ENCODE measurements at regions not wholly inside any gene's neighbourhood (a gene's known extent, or its start where the extent isn't known, plus 50 kb on each side); places are given as distances from the start of the nearest gene placed in this dataset.
"Not testable (repeated sequence)": the region's sequence is repeated elsewhere in the genome, so short reads cannot be mapped to it uniquely, and the experiment has no call there.

DNA sequence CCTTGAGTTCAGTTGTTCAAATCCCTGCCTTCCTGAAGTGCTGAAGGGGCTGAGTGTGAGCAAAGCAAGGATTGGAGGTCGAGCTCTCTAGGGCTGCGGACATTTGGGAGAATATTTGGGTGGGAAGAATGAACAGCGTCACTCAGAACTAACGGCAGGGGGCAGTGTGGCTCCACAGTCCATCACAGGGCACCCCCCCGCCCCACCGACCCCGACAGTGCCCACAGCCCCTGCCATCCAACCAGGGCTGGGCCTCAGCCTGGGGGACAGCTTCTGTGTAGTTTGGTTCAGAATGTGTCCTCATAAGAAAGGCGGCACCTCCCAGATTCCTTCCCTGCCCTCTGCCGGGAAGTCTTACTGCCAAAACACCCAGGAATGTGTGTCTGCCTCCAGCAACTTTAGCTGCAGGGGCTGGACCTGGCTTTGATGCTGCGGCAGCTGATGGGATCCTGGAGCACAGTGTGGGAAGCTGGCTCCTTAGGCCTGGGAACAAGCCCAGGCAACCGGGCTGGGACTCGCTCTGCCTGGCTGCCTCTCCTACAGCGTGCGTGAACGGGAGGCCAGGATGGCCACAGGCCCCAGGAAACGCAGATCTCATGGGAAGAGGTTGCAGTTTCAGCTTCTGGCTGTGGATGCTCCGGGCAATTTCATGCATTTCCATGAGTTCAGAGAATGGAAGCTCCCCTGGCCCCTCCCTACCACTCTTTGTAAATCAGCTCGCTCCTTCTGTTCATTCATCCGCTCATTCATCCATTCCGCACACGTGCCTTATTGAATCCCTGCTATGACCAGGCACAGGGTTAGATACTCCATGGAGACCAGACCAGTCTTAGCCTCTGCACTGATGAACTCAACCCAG, 104.9 kb upstream of the TMPRSS2 start:
- Histone ChIP-seq H3K4me3 (ENCODE audit: low read length) (no peak overlapping the region), H3K36me3 (ENCODE audit: insufficient read depth, low read length) (no peaks in the 10 kb centered on the region), H3K27me3 (ENCODE audit: control insufficient read depth, insufficient read depth, low read length) (peaks cover 9% of the 10 kb centered on the region), H3K9me3 (replicated peaks; ENCODE audit: low read length) (no peaks in the 10 kb centered on the region), H3K4me1 (ENCODE audit: control insufficient read depth, insufficient read depth, low read length) (peaks cover 39% of the 10 kb centered on the region), H3K4me2 (ENCODE audit: low read length) (peak overlapping the region; percentile 45), H3K9ac (ENCODE audit: low read depth, low read length) (peak overlapping the region; percentile 57)

DNA sequence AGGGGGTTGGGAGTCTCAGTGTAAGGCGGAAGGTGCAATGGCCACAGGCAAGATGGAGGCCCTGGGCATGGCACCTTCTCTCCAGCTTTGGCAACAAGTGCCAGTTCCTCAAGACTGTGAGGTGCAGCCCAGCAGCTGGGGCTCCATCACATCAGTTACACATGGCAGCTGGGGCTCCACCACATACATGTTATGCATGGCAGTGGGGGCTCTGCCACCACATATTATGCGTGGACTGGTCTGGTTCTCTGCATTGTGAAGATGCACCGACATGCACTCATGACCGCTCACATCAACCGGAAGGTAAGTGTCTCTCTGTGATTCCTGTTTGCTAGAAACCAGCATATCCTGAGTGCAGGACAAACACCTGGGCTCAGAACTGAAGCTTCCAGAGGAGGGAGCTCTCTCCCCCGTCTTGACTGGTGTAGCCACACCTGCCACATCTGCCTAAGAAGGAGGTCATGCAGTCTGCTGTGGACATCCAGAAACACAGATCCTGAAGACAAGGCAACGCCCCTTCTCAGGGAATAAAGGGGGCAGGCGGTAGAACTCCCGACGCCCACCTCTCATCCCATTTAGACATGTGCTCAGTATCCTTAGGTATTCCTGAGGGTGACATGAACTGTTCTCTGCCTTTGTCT, 104.1 kb upstream of the TMPRSS2 start:
- Histone ChIP-seq H3K4me2 (ENCODE audit: low read length) (peak overlapping the region; percentile 45), H3K27me3 (ENCODE audit: control insufficient read depth, insufficient read depth, low read length) (peaks cover 15% of the 10 kb centered on the region), H3K9me3 (replicated peaks; ENCODE audit: low read length) (no peaks in the 10 kb centered on the region), H3K4me3 (ENCODE audit: low read length) (no peak overlapping the region), H3K36me3 (ENCODE audit: insufficient read depth, low read length) (no peaks in the 10 kb centered on the region), H3K4me1 (ENCODE audit: control insufficient read depth, insufficient read depth, low read length) (peaks cover 39% of the 10 kb centered on the region), H3K9ac (ENCODE audit: low read depth, low read length) (peak overlapping the region; percentile 57)

DNA sequence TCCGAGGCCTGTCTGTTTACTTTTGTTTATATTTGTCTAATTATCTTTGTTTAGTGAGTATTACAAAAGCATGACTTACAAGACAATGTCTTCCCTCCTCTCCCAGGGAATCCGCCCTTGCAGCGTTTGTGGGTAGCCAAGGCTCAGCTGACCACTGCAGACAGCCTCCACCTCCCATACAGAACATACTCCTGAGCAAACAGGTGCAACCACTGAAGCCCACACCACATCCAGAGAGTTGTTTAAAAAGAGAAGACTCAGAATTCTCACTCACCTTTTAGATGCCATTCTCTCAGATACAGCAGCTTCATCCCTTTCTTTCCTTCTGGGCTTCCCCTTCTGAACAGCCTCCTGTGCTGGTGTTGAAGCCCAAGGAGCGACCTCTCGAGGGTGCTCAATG, 103.5 kb upstream of the TMPRSS2 start:
- Histone ChIP-seq H3K9me3 (replicated peaks; ENCODE audit: low read length) (no peaks in the 10 kb centered on the region), H3K36me3 (ENCODE audit: insufficient read depth, low read length) (no peaks in the 10 kb centered on the region), H3K9ac (ENCODE audit: low read depth, low read length) (no peak overlapping the region), H3K4me3 (ENCODE audit: low read length) (no peak overlapping the region), H3K4me1 (ENCODE audit: control insufficient read depth, insufficient read depth, low read length) (peaks cover 33% of the 10 kb centered on the region), H3K4me2 (ENCODE audit: low read length) (no peak overlapping the region), H3K27me3 (ENCODE audit: control insufficient read depth, insufficient read depth, low read length) (peaks cover 18% of the 10 kb centered on the region)

DNA sequence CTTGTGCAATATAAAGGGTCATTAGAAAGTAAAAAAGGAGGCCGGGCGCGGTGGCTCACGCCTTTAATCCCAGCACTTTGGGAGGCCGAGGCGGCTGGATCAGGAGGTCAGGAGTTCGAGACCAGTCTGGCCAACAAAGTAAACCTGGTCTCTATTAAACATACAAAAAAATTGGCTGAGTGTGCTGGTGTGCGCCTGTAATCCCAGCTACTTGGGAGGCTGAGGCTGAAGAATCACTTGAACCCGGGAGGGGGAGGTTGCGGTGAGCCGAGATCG, 102.8 kb upstream of the TMPRSS2 start:
- H3K4me2 ChIP-seq (ENCODE audit: low read length); H3K4me3 ChIP-seq (ENCODE audit: low read length); H3K9me3 ChIP-seq (replicated peaks; ENCODE audit: low read length); H3K9ac ChIP-seq (ENCODE audit: low read depth, low read length); H3K36me3 ChIP-seq (ENCODE audit: insufficient read depth, low read length): not testable (repeated sequence)
- H3K4me1 ChIP-seq (ENCODE audit: control insufficient read depth, insufficient read depth, low read length) = peaks cover 26% of the 10 kb centered on the region
- H3K27me3 ChIP-seq (ENCODE audit: control insufficient read depth, insufficient read depth, low read length) = peaks cover 18% of the 10 kb centered on the region

DNA sequence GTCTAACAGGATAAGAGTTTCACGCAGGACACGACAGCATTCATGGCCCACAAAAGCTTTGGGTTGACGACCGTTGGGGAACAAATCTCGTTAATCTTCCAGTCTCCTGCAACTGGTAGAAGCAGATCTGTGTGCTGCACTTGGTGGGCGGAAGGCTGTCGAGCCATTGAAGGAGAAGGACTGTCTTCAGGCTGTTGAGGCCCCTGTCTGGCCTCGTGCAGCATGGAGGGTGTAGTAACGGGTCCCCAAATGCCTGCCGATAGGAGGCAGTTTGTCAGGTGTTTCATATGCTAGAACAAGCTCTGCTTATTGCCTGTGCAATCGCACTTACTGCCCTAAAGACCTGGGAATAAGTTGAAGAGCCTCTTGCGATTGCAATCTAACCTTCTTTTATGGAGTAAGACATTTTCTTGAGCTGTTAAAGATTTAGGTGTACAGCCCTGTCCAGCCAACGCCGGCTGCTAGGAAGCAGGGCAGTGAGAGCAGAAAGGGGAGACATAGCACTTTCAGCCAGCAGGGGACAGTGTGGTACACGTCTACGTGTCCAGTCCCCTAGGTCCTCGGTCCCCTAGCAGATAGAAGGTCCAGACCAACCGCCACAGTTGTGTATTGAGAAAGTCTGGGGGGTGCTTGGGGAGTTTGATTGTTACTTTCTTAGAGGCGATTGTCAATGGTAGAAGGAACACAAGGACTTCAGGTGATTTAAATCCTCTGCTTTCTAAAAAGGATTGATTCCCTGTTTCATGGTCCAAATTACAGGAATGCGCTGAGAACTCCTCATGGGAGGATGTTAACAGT, 102.3 kb upstream of the TMPRSS2 start:
- H3K4me3 ChIP-seq (ENCODE audit: low read length) = no peak overlapping the region
- H3K4me2 ChIP-seq (ENCODE audit: low read length) = no peak overlapping the region
- H3K9ac ChIP-seq (ENCODE audit: low read depth, low read length) = no peak overlapping the region
- H3K36me3 ChIP-seq (ENCODE audit: insufficient read depth, low read length) = no peaks in the 10 kb centered on the region
- H3K27me3 ChIP-seq (ENCODE audit: control insufficient read depth, insufficient read depth, low read length) = peaks cover 20% of the 10 kb centered on the region
- peaks cover 24% of the 10 kb centered on the region for H3K4me1 ChIP-seq (ENCODE audit: control insufficient read depth, insufficient read depth, low read length)
- H3K9me3 ChIP-seq (replicated peaks; ENCODE audit: low read length) = no peaks in the 10 kb centered on the region

DNA sequence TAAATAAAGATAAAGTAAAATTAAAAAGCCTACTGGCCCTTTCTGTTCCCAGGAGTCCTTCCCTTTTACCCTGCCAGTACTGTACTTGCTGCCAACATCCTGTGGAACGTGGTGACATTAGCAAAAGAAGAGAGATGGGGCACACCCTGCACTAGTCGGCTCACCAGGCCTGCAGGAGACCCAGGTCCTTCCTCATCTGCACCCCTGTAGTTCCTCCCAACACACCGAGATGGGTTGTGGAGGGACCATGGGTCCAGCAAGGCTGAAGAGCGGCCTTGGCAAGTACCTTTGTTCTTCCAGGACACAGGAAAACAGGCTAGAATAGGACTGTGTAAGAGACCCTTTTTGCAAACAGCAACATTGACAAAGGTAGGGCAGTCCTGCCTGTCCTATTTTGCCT, 98.7 kb upstream of the TMPRSS2 start:
- peaks cover 3% of the 10 kb centered on the region for H3K4me1 ChIP-seq (ENCODE audit: control insufficient read depth, insufficient read depth, low read length)
- H3K27me3 ChIP-seq (ENCODE audit: control insufficient read depth, insufficient read depth, low read length) = peaks cover 36% of the 10 kb centered on the region
- H3K9me3 ChIP-seq (replicated peaks; ENCODE audit: low read length) = no peaks in the 10 kb centered on the region
- H3K9ac ChIP-seq (ENCODE audit: low read depth, low read length) = no peak overlapping the region
- no peaks in the 10 kb centered on the region for H3K36me3 ChIP-seq (ENCODE audit: insufficient read depth, low read length)
- no peak overlapping the region for H3K4me3 ChIP-seq (ENCODE audit: low read length)
- no peak overlapping the region for H3K4me2 ChIP-seq (ENCODE audit: low read length)

DNA sequence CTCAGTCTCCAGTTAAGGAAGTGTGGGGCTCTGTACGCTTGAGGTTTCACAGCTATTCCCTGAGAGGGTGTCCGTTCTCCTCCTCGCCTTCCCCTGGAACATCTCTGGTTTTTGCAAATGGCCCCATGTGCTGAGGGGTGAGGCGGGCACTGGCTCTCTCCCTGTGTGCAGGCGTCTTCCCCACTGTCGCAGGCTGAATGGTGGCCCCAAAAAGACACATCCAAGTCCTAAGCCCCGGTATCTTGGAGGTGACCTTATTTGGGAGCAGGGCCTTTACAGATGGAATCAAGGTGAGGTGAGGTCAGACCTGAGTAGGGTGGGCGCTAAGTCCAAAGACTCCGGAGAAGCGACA, 98.0 kb upstream of the TMPRSS2 start:
- Histone ChIP-seq H3K4me3 (ENCODE audit: low read length) (no peak overlapping the region), H3K4me1 (ENCODE audit: control insufficient read depth, insufficient read depth, low read length) (peaks cover 3% of the 10 kb centered on the region), H3K4me2 (ENCODE audit: low read length) (no peak overlapping the region), H3K9ac (ENCODE audit: low read depth, low read length) (no peak overlapping the region), H3K9me3 (replicated peaks; ENCODE audit: low read length) (no peaks in the 10 kb centered on the region), H3K27me3 (ENCODE audit: control insufficient read depth, insufficient read depth, low read length) (peaks cover 37% of the 10 kb centered on the region), H3K36me3 (ENCODE audit: insufficient read depth, low read length) (no peaks in the 10 kb centered on the region)

DNA sequence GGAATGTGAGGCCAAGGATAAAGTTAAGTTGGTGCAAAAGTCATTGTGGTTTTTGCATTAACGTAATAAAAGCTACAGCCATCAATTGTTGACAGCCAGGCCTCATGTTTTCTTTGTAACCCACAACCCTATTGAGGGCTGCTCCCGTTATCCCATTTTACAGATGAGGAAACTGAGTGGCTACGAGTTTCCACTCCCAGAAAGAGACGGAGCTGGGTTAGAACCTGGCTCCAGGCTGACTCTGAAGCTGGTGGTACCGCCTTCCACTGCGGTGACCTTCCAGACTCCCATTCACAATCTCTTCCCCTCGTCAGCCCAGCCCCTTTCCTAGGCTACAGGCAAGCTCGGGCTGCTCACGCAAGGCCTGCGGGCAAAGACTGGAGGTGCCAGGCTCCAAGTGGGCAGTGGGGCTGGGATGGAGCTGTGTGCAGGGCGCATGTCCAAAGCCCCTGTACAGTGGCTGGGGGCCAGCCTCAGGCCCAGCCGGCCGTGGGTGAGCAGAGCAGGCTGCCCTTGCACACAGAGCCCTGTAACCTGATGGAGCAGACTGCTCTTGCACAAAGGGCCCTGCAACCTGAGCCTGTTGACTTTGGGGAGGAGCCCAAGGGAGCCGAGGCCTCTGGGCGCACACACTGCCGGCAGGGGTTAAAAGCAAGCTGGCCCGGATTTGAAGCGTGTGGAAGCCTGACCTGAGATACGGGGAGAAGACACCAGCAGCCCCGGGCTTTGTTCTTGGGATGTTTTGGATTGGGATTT, 97.4 kb upstream of the TMPRSS2 start:
- Histone ChIP-seq H3K9ac (ENCODE audit: low read depth, low read length) (no peak overlapping the region), H3K4me1 (ENCODE audit: control insufficient read depth, insufficient read depth, low read length) (peaks cover 3% of the 10 kb centered on the region)

DNA sequence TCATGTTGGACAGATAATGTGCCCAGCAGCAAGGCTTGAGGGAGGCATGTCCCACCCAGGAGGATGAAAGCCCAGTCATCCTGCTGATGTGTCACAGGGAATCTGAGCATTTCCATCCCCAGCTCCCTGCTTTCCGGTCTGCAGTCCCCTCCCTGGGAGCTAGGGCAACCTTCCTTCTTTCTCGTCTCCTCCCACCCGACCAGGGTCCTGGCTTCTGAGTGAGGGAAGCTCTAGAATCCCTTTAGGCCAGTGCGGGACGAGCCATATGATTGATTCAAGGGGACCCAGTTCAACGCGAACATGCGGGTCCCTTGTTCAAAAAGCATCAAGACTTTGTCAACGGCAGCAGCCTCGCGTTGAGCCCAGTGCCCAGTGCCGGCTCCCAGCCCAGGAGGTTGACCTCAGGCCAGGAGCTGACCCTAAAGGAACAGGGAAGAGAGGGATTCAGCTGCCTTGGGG, 96.7 kb upstream of the TMPRSS2 start:
- H3K9ac ChIP-seq (ENCODE audit: low read depth, low read length) = no peak overlapping the region
- no peak overlapping the region for H3K4me3 ChIP-seq (ENCODE audit: low read length)
- peaks cover 3% of the 10 kb centered on the region for H3K4me1 ChIP-seq (ENCODE audit: control insufficient read depth, insufficient read depth, low read length)
- H3K27me3 ChIP-seq (ENCODE audit: control insufficient read depth, insufficient read depth, low read length) = peaks cover 34% of the 10 kb centered on the region
- H3K36me3 ChIP-seq (ENCODE audit: insufficient read depth, low read length) = no peaks in the 10 kb centered on the region
- H3K9me3 ChIP-seq (replicated peaks; ENCODE audit: low read length) = no peaks in the 10 kb centered on the region
- peak overlapping the region; percentile 49 for H3K4me2 ChIP-seq (ENCODE audit: low read length)

More for the DNA sequence above, 97.4 kb upstream of the TMPRSS2 start:
- no peaks in the 10 kb centered on the region for H3K36me3 ChIP-seq (ENCODE audit: insufficient read depth, low read length)
- H3K4me3 ChIP-seq (ENCODE audit: low read length) = no peak overlapping the region
- no peak overlapping the region for H3K4me2 ChIP-seq (ENCODE audit: low read length)
- H3K9me3 ChIP-seq (replicated peaks; ENCODE audit: low read length) = no peaks in the 10 kb centered on the region
- peaks cover 39% of the 10 kb centered on the region for H3K27me3 ChIP-seq (ENCODE audit: control insufficient read depth, insufficient read depth, low read length)

DNA sequence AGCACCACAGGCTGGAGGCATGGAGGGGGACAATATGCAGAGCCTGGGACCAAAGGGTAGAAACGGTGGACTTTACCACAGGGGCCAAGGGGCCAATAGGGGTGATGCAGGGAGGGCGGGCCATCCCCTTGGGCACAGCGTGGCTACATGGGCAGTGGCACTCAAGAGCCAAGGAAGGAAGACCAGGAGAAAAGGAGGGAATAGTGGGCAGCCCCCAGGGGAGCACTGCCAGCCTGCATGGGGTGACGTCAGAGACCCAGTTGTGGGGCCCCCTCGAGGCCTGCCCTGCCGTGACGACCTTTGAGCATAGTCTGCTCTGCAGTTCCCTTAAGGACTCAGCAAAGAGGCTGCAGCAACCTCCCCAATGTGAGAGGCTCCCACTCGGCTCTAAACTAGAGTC, 95.5 kb upstream of the TMPRSS2 start:
- peaks cover 34% of the 10 kb centered on the region for H3K27me3 ChIP-seq (ENCODE audit: control insufficient read depth, insufficient read depth, low read length)
- peaks cover 3% of the 10 kb centered on the region for H3K4me1 ChIP-seq (ENCODE audit: control insufficient read depth, insufficient read depth, low read length)
- no peak overlapping the region for H3K4me2 ChIP-seq (ENCODE audit: low read length)
- H3K9ac ChIP-seq (ENCODE audit: low read depth, low read length) = no peak overlapping the region
- no peak overlapping the region for H3K4me3 ChIP-seq (ENCODE audit: low read length)
- no peaks in the 10 kb centered on the region for H3K9me3 ChIP-seq (replicated peaks; ENCODE audit: low read length)
- H3K36me3 ChIP-seq (ENCODE audit: insufficient read depth, low read length) = no peaks in the 10 kb centered on the region

DNA sequence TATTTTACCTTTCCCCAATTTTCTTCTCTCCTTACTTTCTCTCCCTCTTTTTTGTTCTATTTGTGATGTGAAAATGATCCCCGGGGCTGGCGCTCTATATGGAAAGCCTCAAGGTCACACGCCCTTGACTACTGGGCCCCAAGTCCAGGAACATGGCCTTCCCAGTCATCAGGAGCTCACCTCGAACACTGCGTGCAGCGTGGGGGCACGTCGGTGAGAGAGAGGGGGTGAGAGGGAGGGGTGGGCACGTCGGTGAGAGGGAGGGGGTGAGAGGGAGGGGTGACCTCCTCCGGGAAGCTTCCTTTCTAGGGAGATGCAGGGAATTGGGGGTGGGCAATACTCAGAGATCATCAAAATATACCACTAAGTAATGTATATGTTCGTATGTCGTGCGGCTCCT, 94.6 kb upstream of the TMPRSS2 start:
- H3K27me3 ChIP-seq (ENCODE audit: control insufficient read depth, insufficient read depth, low read length) = peaks cover 33% of the 10 kb centered on the region
- no peaks in the 10 kb centered on the region for H3K9me3 ChIP-seq (replicated peaks; ENCODE audit: low read length)
- no peak overlapping the region for H3K9ac ChIP-seq (ENCODE audit: low read depth, low read length)
- peaks cover 3% of the 10 kb centered on the region for H3K4me1 ChIP-seq (ENCODE audit: control insufficient read depth, insufficient read depth, low read length)
- no peak overlapping the region for H3K4me3 ChIP-seq (ENCODE audit: low read length)
- H3K4me2 ChIP-seq (ENCODE audit: low read length) = no peak overlapping the region
- H3K36me3 ChIP-seq (ENCODE audit: insufficient read depth, low read length) = no peaks in the 10 kb centered on the region
